ENCODE measurements at regions not wholly inside any gene's neighbourhood (a gene's known extent, or its start where the extent isn't known, plus 50 kb on each side); places are given as distances from the start of the nearest gene placed in this dataset.

DNA sequence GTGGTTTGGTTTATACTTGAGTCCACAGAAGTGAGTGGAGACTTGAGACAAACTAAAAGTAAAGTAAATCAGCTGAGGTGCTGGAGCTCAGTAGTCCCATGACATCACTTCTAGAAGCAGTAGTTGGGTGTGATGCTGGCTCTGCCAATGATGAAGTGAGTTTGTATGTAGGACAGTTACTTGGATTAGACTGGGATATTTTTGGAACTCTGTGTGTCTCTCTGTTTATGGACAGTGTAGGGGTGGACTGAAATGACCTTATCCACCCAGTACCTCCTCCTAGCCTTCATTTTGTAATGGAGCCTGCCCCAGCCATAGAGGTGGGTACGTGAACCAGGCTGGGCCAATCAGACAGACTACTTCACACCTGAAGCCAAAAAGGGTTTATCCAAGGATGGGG is 52.2 kb downstream of the POLR1D start:
- no peak for DNase-seq (ENCODE audit: low spot score)

DNA sequence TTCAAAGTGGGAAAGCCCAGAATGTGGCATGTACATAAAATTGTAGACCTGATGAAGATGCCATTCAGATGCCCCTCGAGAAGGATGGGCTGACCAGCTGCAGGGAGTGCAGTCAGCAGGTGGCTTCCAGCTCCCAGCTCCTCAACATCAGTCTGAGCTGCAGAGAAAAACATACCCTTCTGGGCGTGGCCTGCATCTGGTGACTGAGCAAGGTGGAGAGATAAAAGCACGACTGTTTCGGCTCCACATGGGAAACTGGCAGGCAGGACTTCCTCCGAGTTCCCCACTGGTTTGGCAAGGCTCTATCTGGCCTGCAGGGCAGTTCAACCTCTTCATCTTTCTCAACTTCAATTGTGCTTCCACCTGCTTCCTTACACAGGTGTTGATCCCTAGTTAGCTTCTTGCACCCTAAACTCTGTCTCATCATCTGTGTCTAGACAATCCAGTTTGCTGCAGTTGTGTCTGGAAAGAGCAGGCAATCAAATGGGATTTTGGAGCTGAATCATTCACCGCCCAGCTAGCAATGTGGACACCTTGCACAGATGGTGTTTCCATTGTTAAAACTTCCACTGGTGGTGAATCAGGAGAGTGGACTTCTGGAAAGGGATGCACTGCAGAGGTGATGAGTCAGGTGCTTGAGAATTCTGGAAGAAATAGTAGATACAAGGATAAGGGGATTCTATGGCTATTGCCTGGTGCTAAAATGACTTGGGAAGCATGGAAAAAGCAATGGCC is 56.8 kb downstream of the POLR1D start:
- DNase-seq (ENCODE audit: low spot score): no peak

DNA sequence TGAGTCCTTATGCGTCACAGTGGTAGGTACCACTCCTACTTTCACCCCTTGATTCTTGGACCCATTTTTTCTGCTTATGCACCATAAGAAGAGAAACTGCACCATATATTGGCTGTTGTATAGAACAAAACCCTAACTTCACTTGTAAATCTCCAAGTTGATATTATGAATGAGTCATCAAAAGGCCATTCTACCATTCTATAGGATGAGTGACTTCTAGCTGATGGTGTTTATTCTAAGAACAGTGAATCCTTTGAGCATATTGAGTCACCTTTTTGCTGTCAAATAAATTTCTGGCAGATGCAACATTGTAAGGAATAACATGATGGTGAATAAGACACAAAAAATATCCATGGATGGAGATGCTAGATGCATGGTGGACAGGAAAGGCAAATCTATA is 57.7 kb downstream of the POLR1D start:
- DNase-seq (ENCODE audit: low spot score): no peak

DNA sequence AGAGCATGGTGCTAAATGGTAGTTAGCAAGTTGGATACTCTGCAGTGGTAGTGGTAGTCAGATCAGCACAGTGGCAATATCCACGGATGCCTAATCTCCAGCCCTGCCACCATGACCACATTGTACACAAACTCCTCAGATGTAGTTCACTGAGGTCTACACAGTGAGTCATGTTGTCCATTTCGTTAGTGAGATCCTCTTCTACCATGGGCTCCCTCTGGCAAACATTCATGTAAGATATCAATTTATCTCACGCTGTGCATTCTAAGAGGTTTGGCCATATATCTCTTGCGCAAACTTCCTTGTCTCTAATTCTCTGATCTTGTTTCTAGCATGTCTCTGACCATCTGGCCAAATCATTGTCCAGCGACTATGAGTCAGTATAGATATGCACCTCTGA is 58.2 kb downstream of the POLR1D start:
- DNase-seq (ENCODE audit: low spot score): no peak

DNA sequence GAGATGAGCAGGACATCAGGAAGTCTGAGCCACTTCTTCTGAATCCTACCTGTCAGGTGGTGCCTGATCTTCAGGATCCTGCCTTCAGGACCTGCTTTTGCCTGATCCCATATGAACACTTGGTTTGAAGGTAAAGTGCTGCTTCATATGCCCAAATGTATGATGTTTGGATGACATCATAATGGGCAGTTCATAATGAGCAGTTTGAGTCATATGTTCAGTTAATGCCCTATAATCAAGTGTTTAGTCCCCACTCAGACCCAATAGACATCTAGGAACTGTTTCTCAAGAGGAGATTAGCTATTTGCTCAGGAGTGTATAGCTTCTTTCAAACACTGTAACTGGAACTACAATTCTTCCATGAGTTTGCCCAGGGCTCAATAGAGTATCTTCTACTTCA is 58.8 kb downstream of the POLR1D start:
- DNase-seq (ENCODE audit: low spot score): no peak

DNA sequence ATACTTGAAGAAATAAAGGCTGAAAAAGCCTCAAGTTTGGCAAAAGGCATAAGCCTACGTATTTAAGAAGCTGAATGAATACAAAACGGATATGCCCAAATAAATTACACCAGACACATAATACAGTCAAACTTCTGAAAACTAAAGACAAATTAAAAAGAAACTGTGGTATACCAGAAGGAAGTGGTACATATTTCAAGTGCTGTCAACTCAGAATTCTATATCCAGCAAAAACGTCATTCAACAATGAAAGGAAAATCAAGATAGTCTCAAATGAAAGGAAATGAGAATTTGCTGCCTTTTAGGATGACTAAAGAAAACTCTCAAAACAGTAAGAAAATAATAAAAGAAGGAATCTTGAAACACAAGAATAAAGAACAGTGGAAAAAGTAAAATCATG is 69.5 kb downstream of the POLR1D start:
- DNase-seq (ENCODE audit: low spot score): no peak

DNA sequence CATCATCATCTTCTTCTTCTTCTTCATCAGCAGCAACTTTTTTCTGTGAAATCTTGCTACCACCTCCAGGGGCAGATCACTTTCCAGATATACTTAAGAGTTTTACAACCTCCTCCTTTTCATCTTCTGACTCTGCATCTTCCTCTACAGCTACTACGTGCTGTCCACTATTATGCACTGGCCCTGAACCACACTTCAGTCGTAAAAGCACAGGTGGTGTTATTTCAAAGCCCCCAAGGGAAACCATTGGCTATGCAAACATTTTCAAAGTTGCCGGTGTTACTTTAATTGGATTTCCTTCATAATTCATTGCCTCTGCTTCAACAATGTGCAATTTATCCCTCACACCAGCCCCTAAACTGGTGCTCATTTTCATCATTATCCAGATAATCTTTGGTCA is 75.0 kb downstream of the POLR1D start:
- DNase-seq (ENCODE audit: low spot score): no peak

DNA sequence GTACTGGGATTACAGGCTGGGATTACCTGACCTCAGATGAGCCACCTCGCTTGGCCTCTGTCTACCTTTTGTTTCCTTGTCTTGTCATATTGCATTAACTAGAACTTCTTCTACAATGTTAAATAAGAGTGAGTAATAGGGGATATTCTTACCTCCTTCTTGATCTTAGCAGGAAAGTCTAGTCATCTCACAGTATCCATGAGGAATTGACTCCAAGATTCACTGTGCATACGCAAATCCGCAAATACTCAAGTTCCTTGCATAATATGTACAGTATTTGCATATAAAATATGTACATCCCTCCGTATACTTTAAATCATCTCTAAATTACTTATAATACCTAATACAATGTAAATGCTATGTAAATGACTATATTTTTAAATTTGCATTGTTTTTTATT is 78.3 kb downstream of the POLR1D start:
- no peak for DNase-seq (ENCODE audit: low spot score)

DNA sequence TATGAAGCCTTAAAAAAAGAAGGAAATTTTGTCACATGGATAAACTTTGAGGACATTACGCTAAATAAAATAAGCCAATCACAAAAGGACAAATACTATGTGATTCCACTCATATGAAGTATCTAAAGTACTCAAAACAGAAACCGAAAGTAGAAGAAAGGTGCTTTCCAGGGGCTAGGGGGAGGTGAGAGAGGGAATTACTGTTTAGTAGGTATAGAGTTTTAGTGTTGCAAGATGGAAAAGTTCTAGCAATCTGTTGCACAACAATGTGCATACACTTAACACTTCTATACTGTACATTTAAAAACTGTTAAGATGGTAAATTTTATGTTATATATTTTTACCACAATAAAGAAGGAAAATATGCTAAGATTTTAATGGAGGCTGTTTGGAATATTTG is 83.0 kb downstream of the POLR1D start:
- no peak for DNase-seq (ENCODE audit: low spot score)

DNA sequence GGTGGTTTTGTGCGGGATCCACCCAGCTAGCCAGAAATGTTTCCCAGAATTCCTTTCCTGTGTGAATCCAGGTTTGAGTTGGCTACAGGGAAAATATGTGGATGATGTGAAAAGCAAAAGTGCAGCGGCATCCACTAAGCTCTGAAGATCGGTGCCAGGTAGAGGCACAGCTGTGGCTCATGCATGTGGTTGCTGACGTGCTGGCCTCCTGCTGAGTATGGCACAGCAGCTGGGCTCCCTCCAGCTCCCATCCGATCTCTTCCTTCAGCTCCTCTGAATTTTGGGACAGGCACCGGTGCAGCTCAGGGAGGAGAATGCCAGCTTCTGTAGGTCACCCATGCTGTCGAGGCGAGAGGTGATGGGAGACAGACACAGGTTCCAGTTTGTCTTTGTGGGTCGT is 84.0 kb upstream of the GSX1 start:
- DNase-seq (ENCODE audit: low spot score): no peak

DNA sequence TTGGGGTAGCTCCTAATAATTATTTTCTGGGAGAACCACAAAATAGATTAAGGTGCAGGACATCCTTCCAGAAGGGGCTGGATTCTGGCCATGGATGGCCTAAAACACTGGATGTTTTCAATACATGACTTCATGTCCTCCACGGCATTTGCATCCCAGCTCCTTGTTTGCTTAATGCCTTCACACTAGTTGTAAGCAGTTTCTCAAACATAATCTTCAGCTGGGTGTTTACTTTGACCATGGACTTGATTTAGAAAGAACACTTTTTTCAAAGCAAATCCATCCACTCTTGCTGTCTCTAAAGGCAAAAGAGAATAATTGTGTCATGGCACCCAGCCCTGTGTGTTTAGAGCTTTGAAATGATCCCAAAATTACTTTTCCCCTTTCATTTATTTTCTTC is 82.5 kb upstream of the GSX1 start:
- no peak for DNase-seq (ENCODE audit: low spot score)

DNA sequence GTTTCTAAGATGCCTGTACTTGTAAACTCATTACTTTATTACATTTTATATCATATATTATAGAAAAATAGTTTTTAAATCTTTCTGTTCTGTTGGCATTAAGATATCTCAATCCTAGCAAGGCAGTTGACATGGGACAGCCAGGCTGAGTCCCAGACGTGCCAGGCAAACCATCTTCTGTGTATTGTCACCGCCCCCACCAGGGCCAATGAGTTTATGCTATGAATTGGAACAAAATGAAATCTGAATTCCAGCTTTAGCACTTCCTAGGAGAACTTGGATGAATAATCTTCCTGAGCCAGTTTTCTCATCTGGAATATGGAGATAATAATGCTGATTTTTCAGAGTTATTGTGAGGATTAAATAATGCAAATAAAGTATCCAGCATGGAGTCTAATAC is 79.9 kb upstream of the GSX1 start:
- no peak for DNase-seq (ENCODE audit: low spot score)

DNA sequence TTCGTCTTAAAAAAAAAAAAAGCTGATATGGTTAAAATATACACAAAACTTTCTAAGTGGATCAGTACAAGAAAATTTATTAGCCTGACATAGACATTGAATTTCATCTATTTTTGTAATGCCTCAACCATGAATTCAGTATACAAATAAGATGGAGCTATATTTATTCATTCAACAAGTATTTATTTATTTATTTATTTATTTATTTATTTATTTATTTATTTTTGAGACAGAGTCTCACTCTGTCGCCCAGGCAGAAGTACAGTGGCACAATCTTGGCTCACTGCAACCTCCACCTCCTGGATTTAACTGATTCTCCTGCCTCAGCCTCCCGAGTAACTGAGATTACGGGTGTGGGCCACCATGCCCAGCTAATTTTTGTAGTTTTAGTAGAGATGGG is 78.5 kb upstream of the GSX1 start:
- no peak for DNase-seq (ENCODE audit: low spot score)

DNA sequence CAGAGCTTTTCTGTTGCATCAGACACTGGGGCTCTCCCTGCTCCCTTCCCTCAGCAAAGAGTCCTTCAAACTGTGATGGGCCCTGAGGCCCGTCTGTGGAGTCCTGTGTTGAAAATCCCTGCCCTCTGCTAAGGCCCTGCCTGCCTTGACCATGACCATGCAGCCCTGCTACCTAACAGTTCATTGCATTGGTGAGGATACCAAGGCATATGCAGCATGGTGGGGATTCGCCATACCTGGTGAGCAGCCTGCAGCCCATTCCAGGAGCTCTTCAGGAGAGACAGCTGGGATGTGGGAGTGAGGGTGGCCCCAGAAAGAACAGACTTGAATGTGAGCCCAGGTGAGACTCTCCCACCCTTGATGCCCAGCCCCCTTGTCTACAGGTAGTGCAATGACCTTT is 70.6 kb upstream of the GSX1 start:
- DNase-seq (ENCODE audit: low spot score): no peak

DNA sequence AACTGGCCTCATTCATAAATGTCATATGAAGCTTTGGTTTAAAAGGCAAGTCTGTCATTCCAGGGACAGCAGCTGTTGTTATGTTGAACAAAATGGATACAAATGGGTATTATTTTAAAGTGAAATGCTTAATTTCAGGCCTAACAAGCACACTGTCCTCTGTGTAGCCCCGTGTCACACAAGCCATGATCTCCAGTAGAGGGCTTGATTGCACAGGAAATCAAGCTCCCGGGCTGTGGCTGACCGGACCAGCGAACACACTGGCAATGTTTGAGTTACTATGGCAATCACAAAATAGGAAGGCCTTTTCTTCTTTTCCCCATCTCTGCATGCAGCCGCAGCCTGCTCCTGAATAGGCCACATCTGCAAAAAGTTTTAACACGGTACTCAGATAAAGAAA is 64.0 kb upstream of the GSX1 start:
- peak; percentile 53 for DNase-seq (ENCODE audit: low spot score)

DNA sequence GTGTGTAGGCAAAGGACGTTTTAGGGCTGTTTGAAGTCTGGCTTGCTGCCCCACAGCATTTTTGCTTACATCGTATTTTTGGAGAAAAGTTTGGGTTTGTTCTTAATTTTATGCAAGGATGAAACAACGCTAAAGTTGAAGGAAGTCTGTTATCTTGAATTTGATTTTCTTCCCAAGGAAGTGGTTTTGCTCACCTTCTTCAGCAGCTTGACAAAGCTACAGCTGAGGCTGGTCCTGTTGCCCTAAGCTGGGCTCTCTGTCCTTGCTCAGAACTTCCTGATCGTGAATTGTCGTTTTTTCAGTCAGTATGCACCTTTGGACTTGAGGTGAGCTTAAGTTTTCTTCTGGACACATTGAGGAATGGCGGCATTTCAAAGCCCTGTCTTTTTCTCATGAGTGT is 62.1 kb upstream of the GSX1 start:
- DNase-seq (ENCODE audit: low spot score): no peak
